GM12865 (cell line): ENCODE measurements at regions not wholly inside any gene's neighbourhood (a gene's known extent, or its start where the extent isn't known, plus 50 kb on each side); places are given as distances from the start of the nearest gene placed in this dataset.
A peak's percentile ranks its signal among the peaks of the same experiment; 100 is the strongest.

Experiments used
- DNase-seq: peaks from one replicate; pipeline ENCODE4 v3.0.0; 2010; ENCODE audit warnings: low read depth
- H3K4me3 ChIP-seq: 2 replicates; pipeline ENCODE4 v1.5.1; 2011; ENCODE audit warnings: mild to moderate bottlenecking, low read depth, low read length, control low read depth
- CTCF ChIP-seq: IDR thresholded peaks from 2 replicates; pipeline ENCODE4 v1.5.1; 2011; ENCODE audit warnings: low read length, control low read depth, low read depth, inconsistent platforms; ENCODE audit not compliant: insufficient read depth; ENCODE audit errors: missing control alignments

GRCh38 chr2:196479350-196479749 lies 160.2 kb upstream of the CCDC150 start:
- TF ChIP-seq CTCF: no peak
- no peak for DNase-seq
- no peak overlapping the region for H3K4me3 ChIP-seq

DNA sequence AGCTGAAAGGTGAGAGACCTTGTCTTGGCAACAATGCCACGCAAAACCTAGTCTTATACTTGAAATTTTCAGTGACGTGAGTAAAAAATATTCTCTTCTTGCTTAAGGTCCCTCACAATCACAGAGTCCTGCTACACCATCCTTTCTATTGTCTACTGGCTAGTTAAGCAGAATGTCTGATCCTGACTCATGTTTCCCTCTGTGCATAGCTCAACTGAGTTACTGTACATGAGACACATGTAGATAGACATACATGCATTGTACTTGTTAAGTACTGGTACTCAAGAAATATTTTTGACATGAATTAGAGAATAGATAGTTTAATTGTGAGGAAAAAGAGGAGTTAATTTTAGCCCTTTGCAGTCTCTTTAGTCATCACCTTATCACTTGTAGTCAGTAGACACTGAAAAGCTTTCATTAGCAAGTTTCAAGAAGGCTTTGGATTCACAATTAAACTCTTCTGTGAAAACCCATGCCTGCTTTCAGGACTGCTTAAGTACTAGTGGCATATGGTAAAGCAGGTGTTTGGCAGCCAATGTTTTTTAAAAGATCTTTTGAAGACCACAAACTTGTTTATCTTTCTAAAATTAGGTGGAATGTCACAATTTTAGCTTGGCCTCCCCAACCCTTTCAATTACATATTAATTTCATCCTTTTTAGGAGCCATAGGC lies 158.7 kb upstream of the CCDC150 start:
- DNase-seq: peak; percentile 40
- no peak overlapping the region for H3K4me3 ChIP-seq
- TF ChIP-seq CTCF: no peak

- peak; percentile 21 for DNase-seq
- H3K4me3 ChIP-seq: no peak overlapping the region
- no peak for TF ChIP-seq CTCF
Observed at GRCh38 chr2:196481324-196481697, 158.2 kb upstream of the CCDC150 start.

DNA sequence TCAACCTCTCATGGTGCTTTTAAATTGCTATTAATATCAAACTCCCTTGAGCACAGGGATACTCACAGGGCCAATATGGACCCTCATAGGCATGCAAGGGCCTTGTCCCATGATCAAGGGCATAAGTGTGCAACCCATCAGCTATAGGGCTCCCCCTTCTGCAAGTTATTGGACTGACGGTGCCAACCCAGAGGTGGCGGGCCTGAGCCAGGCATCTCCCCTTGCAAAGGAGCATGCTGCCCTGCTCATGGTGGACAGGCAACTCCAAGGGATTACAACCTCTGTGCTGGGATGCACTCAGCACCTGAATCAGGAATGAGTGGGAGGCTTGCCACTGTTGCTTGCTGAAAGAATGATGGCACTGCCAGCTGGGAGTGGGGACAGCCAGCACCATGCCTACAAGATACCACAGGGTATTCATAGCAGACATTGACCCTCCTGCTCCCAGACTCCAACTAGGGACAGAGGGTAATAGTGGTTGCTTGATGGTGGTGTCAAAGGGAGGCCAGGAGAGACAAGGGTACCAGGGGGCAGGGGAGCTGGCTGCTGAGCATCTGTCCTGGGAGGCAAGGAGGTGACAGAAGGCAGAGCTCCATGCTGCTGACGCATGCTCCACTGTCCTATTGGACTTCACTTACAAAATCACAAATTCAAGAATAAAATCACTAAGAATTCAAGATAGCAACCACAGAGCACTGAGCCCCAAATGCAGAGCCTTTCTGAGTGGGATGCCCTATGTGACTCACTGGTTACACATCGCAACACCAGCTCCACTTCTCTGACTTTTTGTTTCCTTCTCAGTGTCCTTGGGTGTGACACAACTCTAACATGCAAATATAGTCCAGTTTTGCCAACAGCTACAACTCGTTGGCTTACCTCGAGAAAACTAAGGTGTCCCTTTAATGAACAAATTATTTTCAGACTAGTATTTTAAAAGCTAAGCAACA lies 157.1 kb upstream of the CCDC150 start:
- DNase-seq: peak; percentile 16
- no peak for TF ChIP-seq CTCF

GRCh38 chr2:196486146-196486545 lies 153.4 kb upstream of the CCDC150 start:
- DNase-seq: no peak
- TF ChIP-seq CTCF: no peak
- H3K4me3 ChIP-seq: no peak overlapping the region

More for the DNA sequence above, 157.1 kb upstream of the CCDC150 start:
- no peak overlapping the region for H3K4me3 ChIP-seq

DNA sequence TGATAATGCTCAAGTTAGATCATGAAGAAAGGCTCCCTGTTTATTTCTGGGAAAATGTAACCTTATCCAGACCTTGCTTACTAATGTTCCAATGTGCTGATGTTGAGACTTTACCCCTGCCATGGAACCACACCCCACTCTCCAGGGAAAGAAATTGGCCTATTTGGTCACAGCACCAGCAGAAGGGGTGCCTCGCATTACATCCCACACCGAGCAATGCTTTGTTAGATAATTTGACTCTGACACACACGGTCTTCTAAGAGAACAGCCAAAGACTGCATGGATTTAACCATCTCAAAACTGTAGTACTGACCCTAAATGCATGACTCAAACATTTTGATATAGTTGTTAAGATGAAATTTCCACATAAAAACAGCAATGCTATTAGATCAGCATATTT lies 152.1 kb upstream of the CCDC150 start:
- TF ChIP-seq CTCF: no peak
- H3K4me3 ChIP-seq: no peak overlapping the region
- DNase-seq: no peak

DNA sequence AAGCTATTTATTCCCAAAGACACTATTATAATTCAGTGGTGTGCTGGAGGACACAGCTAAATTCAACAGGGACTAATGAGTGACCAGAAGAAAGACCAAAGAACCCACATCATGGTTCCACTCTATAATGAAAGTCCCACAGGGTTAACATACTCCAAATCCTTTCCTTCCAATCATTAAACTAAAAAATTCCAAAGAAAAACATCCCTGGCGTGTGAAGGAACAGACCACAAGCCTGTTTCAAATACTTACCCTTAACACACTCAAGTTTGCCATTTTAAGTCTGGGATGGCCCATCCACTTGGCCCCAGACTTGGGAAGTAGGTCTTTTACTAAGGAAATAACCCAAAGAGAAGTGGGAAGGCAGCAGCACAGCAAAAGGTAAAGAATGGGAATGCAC lies 150.1 kb upstream of the CCDC150 start:
- no peak for DNase-seq
- H3K4me3 ChIP-seq: no peak overlapping the region
- TF ChIP-seq CTCF: no peak
